NCI-H146 treated with DMSO at 0.1 percent for 48 hours (cell line): ENCODE measurements at regions not wholly inside any gene's neighbourhood (a gene's known extent, or its start where the extent isn't known, plus 50 kb on each side); places are given as distances from the start of the nearest gene placed in this dataset.
"Not testable (repeated sequence)": the region's sequence is repeated elsewhere in the genome, so short reads cannot be mapped to it uniquely, and the experiment has no call there.

Source experiments
- DNase-seq: peaks from one replicate; lab custom pipeline; 2025; ENCODE audit not compliant: unreplicated experiment; lab: John Stamatoyannopoulos, UW

DNA sequence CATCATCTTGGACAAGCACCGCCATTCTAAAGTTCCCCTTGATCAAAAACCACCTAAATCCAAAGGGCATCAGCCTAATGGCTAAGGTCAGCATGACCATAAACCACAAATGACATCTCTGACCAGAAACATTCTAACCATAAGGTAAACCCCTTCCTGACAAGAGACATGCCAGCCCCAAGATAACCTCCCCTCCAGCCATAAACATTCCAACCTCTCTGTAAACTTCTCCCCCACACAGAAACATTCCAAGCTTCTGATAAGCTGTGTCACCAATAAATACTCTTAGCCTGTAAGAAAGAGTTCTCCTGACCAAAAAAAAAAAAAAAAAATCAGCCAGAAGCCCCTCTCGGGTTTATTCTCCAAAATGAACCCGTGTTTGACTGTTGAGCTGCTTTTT, 268.2 kb downstream of the RNF152 start:
- DNase-seq: not testable (repeated sequence)

DNA sequence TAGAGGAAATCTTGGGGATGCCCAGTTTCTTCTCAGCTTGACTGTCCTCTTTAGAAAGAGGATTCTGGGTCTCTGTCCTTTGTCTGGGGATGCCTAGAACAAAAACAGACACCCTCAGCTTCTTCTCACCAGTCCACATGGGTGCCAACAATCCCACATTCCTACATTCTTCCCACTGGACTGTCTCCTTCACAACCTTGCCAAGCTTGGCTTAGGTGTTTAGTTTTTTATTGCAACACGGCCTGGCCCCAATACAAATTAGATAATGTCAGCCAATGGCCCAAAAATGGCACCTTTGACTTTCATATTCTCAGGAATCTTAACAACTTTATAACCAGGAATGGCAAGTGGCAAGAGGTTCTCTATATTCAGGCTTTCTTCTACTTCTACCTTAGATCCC, 273.0 kb downstream of the RNF152 start:
- DNase-seq: no peak

DNA sequence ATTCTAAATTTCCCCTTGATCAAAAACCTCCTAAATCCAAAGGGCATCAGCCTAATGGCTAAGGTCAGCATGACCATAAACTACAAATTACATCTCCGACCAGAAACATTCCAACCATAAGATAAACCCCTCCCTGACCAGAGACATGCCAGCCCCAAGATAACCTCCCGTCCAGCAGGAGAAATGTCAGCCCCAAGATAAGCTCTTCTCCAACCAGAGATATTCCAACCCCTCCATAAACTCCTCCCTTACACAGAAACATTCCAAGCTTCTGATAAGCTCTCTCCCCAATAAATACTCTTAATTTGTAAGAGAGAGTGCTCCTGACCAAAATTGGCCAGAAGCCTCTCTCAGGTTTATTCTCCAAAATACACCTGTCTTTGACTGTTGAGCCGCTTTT, 274.0 kb downstream of the RNF152 start:
- no peak for DNase-seq

DNA sequence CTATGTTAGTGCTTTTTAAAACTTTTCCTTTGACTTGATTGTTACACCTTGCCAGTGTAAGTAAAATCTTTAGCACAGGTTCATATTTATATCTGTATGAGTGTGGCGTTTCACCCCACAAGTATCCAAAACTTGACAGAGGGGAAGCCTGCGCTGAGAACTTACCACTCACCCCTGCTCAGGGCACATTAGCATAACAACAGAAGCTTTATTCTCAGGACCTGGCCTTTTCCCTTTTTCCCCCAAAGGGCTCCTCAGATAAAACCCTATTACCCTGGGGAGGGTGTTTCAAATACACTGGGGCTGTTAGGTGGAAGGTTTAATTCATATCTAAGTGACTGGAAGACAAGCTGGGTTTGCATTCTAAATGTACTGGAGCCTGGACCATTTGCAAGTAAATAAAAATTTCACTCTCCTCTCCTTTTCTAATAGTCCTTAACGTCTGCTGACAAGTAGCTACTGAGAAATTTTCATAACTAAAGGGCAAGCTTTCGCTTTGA, 276.6 kb downstream of the RNF152 start:
- no peak for DNase-seq

DNA sequence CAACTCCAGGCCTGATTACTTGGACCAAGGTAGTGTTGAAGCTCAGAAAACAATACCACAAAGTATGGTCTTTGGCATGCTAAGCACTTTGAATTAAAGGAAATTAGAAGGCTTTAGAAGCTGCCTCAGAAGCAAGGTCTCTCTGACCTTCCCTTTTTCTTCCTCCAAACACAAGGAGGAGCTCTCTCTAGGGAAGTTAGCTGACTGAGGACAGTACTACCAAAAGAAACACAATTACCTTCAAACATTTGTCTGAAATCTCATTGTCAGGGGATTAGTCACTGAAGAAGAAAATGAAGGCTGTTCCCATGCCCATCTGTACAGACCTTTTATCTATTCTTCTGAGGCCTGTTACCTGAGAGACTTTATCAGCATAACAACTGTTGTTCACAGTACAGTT, 279.3 kb downstream of the CDH20 start:
- no peak for DNase-seq

DNA sequence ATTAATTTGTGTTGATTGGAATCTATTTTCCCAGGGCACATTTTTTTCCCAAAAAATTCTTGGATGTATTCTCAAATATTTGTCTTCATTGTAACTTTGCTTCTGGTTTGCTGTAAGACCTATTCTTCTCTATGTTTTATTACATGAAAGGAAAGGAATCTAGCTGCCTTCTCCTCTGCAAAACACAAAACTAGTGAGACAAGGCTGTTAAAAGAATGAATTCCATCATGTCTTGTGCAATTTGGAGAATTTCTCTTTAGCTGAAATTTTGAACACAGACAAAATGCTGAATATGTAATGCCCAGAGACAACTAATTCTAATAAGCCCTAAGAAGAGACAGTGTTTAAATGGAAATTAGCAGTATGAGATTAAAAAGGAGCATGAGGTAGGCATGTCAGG, 275.9 kb downstream of the CDH20 start:
- DNase-seq: no peak

DNA sequence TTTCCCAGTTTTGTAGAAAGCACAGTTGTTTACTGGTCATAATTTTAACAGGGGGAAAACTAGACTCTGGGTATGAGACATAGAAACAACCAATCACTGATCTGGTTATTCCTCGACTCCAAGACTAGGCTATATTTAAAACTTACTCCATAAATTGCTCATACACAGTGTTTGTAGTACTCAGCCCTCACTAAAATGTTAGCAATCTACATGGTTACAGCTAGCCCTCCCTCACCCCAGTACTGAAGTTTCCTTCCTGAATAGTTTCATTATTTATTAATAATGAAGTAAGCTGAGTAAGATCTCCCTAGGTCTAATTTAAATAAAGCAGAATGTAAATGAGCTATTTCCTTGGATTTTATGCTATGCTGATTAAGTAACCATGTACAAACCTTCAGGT, 275.1 kb downstream of the CDH20 start:
- DNase-seq: no peak

DNA sequence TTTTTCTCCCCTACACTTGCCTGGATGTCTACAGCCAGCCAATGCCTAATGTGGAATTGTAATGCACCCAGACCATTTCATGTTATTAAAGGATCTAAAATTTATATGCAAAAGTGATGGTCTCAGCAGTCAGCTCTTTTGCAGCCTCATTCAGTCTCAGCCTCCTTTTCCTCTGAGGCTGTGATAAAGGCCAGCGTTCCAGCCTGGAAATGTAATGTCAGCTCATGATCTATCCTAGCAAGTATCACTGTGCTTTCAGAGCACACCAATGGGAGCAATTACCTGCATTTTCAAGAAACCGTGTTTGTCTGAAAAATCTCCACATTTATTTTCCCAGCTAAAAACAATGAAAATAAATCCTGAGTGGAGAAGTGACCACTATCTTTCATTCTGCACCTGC, 274.6 kb downstream of the CDH20 start:
- DNase-seq: no peak

DNA sequence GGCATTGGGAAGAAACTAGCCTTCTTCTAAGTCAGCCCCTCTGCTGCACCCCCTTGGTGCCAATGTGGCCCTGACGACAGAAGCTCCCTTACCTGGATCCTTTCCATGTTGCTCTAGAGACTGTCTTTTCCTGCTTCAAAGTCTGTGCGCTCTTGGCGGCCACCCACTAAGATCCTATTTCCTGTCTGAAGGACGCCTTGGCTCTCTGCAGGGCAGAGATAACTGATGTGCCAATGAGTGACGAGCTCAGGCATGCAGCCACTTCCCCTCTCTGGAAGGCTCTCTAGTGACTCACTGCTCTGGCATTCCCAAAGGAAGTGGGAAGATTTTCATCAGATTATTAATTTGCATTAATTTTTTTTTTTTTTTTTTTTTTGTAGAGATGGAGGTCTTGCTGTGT, 273.5 kb downstream of the CDH20 start:
- no peak for DNase-seq

DNA sequence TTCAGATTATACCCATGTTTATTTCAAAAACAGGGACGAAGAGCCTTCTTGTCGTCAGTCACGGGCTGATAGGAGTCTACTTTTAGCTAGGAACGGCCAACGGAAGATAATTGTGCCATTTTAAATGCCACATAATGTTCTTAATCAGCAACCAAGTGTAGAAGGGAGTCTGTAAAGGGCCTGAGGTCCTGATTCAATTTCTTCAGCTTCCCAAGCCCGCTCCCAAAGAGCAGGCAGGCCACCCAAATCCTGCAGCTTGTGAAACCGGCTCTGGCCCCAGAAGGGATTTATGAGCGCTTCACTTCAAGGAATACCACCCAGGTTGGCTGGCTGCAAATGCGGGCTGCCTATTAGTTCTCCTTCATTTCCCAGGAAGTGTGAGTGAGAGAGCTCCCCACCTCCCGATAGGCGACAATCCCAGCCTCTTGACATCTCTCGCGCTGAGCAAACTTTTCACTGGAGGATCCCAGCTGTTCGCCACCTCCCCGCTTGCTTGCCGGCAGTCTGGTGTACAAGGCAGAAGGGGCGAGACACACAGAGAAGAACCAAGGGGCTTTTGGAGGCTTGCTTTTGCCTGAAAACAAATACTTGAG, 272.9 kb downstream of the CDH20 start:
- DNase-seq: no peak

DNA sequence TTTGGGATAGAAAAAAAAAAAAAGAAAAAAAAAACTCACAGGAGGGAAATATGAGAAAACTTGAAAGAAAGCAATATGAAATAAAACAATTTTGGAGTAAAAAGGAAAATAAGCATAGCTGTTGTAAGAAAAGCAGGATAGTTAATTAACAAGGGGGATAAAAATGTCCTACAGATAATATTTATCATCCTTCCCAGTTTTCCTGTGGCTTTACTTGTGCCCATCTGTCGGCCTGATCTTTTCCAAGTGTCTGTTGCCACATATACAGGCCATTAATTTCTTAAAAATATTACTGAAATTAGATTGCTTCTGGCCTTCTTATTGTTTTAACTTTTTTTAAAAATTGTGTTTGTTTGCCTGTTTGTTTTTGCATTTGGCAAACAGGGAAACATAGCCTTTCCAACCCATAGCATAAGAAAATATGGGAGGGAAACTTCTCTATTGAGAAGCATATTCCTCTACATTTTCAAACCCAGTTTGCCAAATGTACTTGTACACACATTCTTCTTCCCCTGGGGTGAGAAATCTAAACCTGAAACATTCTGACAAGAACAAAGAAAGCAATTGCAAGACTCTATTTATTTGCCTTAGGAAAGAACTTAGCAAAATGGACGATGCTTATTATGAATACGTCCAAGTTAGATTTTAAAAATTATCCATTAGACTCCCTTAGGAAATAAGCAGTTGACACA, 272.3 kb downstream of the CDH20 start:
- no peak for DNase-seq
